KMS-11 (cell line): ENCODE measurements at regions not wholly inside any gene's neighbourhood (a gene's known extent, or its start where the extent isn't known, plus 50 kb on each side); places are given as distances from the start of the nearest gene placed in this dataset.

Experiments
- H2AFZ ChIP-seq: fragments of 200-600 bp; sonication (generic); 2 replicates; pipeline ENCODE4 v1.6.1; 2016; ENCODE audit warnings: antibody characterized with exemption, mixed run types, low read depth
- H3K27ac ChIP-seq: fragments of 200-600 bp; sonication (generic); 2 replicates; pipeline ENCODE4 v1.6.1; 2016; ENCODE audit warnings: mild to moderate bottlenecking, mixed run types
- H3K27me3 ChIP-seq: fragments of 200-600 bp; sonication (generic); 2 replicates; pipeline ENCODE4 v1.6.1; 2017; ENCODE audit warnings: mild to moderate bottlenecking, low read depth, mixed run types, moderate library complexity; ENCODE audit not compliant: insufficient read depth
- H3K36me3 ChIP-seq: fragments of 200-600 bp; sonication (generic); 2 replicates; pipeline ENCODE4 v1.6.1; 2017; ENCODE audit warnings: mild to moderate bottlenecking, mixed run types; ENCODE audit not compliant: insufficient read depth
- H3K4me1 ChIP-seq: fragments of 200-600 bp; sonication (generic); 2 replicates; pipeline ENCODE4 v1.6.1; 2016; ENCODE audit warnings: mild to moderate bottlenecking, low read depth, mixed run types; ENCODE audit not compliant: poor library complexity, severe bottlenecking
- H3K4me2 ChIP-seq: fragments of 200-600 bp; sonication (generic); 2 replicates; pipeline ENCODE4 v1.7.0; 2016; ENCODE audit warnings: mild to moderate bottlenecking, mixed run types
- H3K4me3 ChIP-seq: fragments of 200-600 bp; sonication (generic); IDR thresholded peaks from 2 replicates; pipeline ENCODE4 v1.6.1; 2017; ENCODE audit warnings: low read depth, low read length, mixed read lengths; ENCODE audit not compliant: insufficient read depth
- H3K79me2 ChIP-seq: fragments of 200-600 bp; sonication (generic); 2 replicates; pipeline ENCODE4 v1.6.1; 2016; ENCODE audit warnings: low read depth, mixed run types; ENCODE audit not compliant: insufficient read depth
- H3K9ac ChIP-seq: fragments of 200-600 bp; sonication (generic); 2 replicates; pipeline ENCODE4 v1.6.1; 2016; ENCODE audit warnings: mild to moderate bottlenecking, mixed run types
- H4K20me1 ChIP-seq: fragments of 200-600 bp; sonication (generic); 2 replicates; pipeline ENCODE4 v1.6.1; 2016; ENCODE audit warnings: mild to moderate bottlenecking, mixed run types; ENCODE audit not compliant: insufficient read depth
- TF ChIP-seq, protein P1 (sequence below): fragments of 200-600 bp; sonication (generic); conservative IDR thresholded peaks from 2 replicates; pipeline ENCODE4 v1.6.1; 2017; ENCODE audit warnings: low read depth, mild to moderate bottlenecking, antibody characterized with exemption, low read length, moderate library complexity, mixed read lengths

DNA sequence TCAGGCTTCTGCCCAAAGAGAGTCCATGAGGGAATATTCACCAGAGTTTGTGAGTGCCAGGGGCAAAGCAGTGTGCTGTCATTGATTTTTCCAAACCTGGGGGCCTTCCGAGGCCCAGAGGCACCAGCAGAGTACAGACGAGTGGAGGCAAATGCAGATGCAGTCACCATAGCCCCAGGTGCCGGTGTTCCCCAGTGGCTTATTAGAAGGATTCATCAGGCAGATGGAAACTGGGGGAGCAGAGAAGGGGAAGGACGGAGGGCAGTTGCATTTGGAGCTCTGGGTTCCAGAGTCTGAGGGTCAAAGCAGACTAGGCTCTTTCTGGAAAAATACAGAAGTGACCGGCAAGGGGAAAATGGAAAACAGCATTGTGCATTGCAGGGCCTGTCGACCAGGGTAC lies 184.2 kb downstream of the ANKRD60 start:
- H3K4me2 ChIP-seq, result no peak overlapping the region
- no peak overlapping the region for H3K27ac ChIP-seq

DNA sequence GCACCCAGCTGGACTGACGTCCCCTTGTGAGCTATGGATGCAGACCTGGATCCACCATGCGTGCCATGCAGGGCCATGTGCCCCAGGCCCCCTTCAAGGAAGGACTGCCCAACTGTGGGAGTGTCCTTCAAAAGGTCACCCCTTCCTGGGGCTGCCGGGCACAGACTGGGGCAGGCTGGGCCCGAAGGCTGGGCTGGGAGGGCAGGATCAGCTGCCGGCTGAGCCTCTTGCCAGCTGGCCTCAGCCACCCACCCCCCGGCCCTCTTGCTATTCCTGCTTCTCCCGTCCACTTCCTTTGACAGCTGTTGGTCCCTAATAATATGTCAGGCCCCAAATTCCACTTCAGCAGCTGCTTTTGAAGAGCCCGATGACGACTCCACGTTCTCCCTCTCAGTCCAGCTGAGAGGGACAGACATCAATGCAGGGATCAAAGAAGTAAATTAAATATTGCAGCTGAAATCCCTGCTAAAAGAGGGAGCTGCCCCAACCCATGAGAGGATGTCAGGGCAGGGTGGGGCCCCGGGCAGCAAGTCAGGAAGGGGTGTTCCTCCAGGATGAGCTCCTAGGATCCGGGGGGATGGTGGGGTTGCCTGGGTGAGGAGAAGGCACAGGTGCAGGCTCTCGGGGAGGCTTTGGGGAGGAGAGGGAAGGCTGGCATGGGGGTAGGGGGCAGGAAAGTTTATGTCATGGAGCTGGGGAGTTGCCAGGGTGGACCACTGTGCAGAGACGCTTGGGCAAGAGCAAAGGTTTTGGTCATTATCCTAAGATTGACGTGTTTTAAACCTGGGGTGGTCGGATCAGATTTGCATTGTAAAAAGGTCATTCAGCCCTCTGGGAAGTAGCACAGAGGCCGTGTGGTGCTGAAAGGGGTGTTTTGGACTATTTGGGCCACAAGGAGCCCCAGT lies 185.0 kb downstream of the ANKRD60 start:
- H3K27me3 ChIP-seq, result peaks cover 45% of the 10 kb centered on the region
- no peak overlapping the region for H2AFZ ChIP-seq
- H3K27ac ChIP-seq, result no peak overlapping the region
- H4K20me1 ChIP-seq, result no peaks in the 10 kb centered on the region
- no peak overlapping the region for H3K4me3 ChIP-seq
- TF ChIP-seq, protein P1, sequence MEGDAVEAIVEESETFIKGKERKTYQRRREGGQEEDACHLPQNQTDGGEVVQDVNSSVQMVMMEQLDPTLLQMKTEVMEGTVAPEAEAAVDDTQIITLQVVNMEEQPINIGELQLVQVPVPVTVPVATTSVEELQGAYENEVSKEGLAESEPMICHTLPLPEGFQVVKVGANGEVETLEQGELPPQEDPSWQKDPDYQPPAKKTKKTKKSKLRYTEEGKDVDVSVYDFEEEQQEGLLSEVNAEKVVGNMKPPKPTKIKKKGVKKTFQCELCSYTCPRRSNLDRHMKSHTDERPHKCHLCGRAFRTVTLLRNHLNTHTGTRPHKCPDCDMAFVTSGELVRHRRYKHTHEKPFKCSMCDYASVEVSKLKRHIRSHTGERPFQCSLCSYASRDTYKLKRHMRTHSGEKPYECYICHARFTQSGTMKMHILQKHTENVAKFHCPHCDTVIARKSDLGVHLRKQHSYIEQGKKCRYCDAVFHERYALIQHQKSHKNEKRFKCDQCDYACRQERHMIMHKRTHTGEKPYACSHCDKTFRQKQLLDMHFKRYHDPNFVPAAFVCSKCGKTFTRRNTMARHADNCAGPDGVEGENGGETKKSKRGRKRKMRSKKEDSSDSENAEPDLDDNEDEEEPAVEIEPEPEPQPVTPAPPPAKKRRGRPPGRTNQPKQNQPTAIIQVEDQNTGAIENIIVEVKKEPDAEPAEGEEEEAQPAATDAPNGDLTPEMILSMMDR, result no peak
- no peaks in the 10 kb centered on the region for H3K79me2 ChIP-seq
- H3K36me3 ChIP-seq, result no peaks in the 10 kb centered on the region
- H3K4me2 ChIP-seq, result no peak overlapping the region
- H3K4me1 ChIP-seq, result no peaks in the 10 kb centered on the region
- H3K9ac ChIP-seq, result no peak overlapping the region

More for the DNA sequence above, 184.2 kb downstream of the ANKRD60 start:
- Histone ChIP-seq H3K9ac (no peak overlapping the region), H4K20me1 (no peaks in the 10 kb centered on the region), H3K36me3 (no peaks in the 10 kb centered on the region), H3K79me2 (no peaks in the 10 kb centered on the region), H3K4me3 (no peak overlapping the region), H2AFZ (no peak overlapping the region), H3K27me3 (peaks cover 40% of the 10 kb centered on the region), H3K4me1 (no peaks in the 10 kb centered on the region)
- TF ChIP-seq, protein P1, result no peak

DNA sequence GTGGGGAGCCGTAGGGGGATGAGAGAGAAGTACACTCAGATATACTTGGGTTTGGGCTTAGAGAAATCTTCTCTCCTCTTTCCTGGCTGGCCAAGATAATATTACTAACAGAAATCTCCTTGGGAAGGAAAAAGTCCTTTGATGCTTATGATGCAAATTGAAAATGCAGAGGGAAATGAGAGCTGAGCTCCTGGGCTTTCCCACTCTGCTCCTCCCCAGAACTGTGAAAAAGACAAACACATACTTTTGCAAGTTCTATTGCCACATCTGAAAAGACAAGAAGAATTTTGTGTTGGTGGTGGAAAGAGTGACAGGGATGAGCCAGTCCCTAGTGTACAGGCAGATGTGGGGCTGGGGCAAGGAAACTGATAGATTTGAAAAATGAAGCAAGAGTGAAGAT lies 185.9 kb downstream of the ANKRD60 start:
- Histone ChIP-seq H3K79me2 (no peaks in the 10 kb centered on the region), H4K20me1 (no peaks in the 10 kb centered on the region), H3K4me3 (no peak overlapping the region), H3K4me2 (no peak overlapping the region), H3K27ac (no peak overlapping the region), H3K4me1 (no peaks in the 10 kb centered on the region), H3K9ac (no peak overlapping the region), H2AFZ (no peak overlapping the region), H3K36me3 (no peaks in the 10 kb centered on the region), H3K27me3 (peaks cover 45% of the 10 kb centered on the region)
- TF ChIP-seq, protein P1, result no peak

DNA sequence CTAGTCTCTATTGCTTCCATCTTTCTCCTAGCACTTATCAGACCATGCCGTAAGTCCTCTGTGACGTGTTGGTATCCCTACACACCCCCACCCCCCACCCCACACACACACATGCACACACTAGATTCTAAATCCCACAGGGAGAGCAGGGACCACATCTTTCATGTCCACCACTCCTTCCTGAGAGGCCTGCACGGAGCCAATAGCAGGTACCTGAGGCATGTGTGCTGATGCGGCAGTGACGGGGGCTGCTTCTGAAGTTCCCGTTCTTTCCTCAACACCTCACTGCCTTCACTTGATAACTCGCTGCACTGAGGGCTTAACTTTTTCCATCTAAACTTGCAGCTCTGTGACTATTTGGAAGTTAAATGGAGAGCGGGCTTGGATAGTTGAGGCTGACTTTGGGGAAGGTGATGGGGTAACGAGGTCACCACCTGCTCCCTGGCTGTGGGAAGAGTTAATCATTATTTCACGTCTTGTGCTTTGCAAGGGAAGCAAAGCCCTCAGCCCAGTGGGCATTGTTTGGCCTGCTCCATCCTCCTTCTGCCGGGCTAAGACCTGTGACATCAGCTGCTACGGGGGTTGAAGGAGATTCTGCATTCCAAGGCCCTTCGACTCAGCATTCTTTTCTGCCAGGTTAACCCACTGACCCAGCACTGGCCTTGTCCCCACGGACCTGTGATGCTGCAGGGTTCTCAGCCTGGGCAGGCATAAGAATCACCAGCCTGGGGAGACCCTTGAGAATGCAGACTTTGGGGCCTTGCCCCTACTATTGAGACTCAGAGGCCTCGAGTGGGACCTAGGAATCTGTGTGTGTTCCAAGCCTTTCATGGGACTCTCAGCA lies 187.8 kb downstream of the ANKRD60 start:
- Histone ChIP-seq H3K79me2 (no peaks in the 10 kb centered on the region), H3K4me3 (no peak overlapping the region), H3K27me3 (peaks cover 39% of the 10 kb centered on the region), H2AFZ (no peak overlapping the region), H3K9ac (no peak overlapping the region), H3K4me1 (no peaks in the 10 kb centered on the region), H3K27ac (no peak overlapping the region), H3K4me2 (no peak overlapping the region), H4K20me1 (no peaks in the 10 kb centered on the region), H3K36me3 (no peaks in the 10 kb centered on the region)
- TF ChIP-seq, protein P1, result no peak
